ENCODE measurements at regions not wholly inside any gene's neighbourhood (a gene's known extent, or its start where the extent isn't known, plus 50 kb on each side); places are given as distances from the start of the nearest gene placed in this dataset.

GRCh38 chr2:21539685-21540084 lies 415.9 kb downstream of the TDRD15 start:
- no peak for DNase-seq (ENCODE audit: low read depth)
- TF ChIP-seq CTCF (conservative IDR thresholded peaks at IDR 0.05; ENCODE audit: low read depth, low read length) = no peak
- H3K4me3 ChIP-seq (ENCODE audit: low read length) = no peak overlapping the region

GRCh38 chr2:21543630-21544029 lies 419.9 kb downstream of the TDRD15 start:
- TF ChIP-seq CTCF (conservative IDR thresholded peaks at IDR 0.05; ENCODE audit: low read depth, low read length) = no peak
- DNase-seq (ENCODE audit: low read depth) = no peak
- H3K4me3 ChIP-seq (ENCODE audit: low read length) = no peak overlapping the region

GRCh38 chr2:21544392-21544791 lies 420.6 kb downstream of the TDRD15 start:
- no peak for TF ChIP-seq CTCF (conservative IDR thresholded peaks at IDR 0.05; ENCODE audit: low read depth, low read length)
- no peak overlapping the region for H3K4me3 ChIP-seq (ENCODE audit: low read length)
- DNase-seq (ENCODE audit: low read depth) = no peak

- no peak overlapping the region for H3K4me3 ChIP-seq (ENCODE audit: low read length)
- DNase-seq (ENCODE audit: low read depth) = no peak
- no peak for TF ChIP-seq CTCF (conservative IDR thresholded peaks at IDR 0.05; ENCODE audit: low read depth, low read length)
Observed at GRCh38 chr2:21552981-21553380, 429.2 kb downstream of the TDRD15 start.

- TF ChIP-seq CTCF (conservative IDR thresholded peaks at IDR 0.05; ENCODE audit: low read depth, low read length) = no peak
- DNase-seq (ENCODE audit: low read depth) = no peak
- no peak overlapping the region for H3K4me3 ChIP-seq (ENCODE audit: low read length)
Observed at GRCh38 chr2:21559351-21559750, 435.6 kb downstream of the TDRD15 start.

GRCh38 chr2:21561965-21562364 lies 438.2 kb downstream of the TDRD15 start:
- no peak for TF ChIP-seq CTCF (conservative IDR thresholded peaks at IDR 0.05; ENCODE audit: low read depth, low read length)
- H3K4me3 ChIP-seq (ENCODE audit: low read length) = no peak overlapping the region
- DNase-seq (ENCODE audit: low read depth) = no peak

GRCh38 chr2:21567395-21567794 lies 443.6 kb downstream of the TDRD15 start:
- no peak for TF ChIP-seq CTCF (conservative IDR thresholded peaks at IDR 0.05; ENCODE audit: low read depth, low read length)
- no peak for DNase-seq (ENCODE audit: low read depth)
- no peak overlapping the region for H3K4me3 ChIP-seq (ENCODE audit: low read length)

Measured in retinal pigment epithelial cell (primary cell).